ENCODE measurements at regions not wholly inside any gene's neighbourhood (a gene's known extent, or its start where the extent isn't known, plus 50 kb on each side); places are given as distances from the start of the nearest gene placed in this dataset.

DNA sequence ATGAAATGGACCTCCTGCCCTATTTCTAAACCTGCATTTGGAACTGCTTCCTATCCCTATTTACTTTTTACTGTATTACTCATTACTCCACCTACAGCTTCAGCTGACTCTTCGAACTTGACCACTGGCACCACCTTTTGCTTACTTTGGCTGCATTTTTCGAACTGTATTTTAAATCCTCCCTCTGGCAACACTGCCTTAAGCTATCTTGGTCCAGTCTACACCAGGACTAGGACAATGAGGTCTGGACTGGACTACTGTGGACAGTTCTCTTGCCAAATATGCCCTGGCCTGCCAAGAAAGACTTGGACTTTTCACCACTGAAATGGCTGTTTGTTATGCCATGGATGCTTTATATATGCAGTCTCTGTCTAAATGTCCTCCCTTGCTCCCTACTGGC is 328.1 kb downstream of the BTG1 start:
- no peak overlapping the region for H3K27ac ChIP-seq (ENCODE audit: low read depth, low read length, poor library complexity, severe bottlenecking)
- intact Hi-C loops (cut with micrococcal nuclease; ENCODE audit: unreplicated experiment) = no loop called here
- no peak for DNase-seq (ENCODE audit: low spot score)
- BruUV-seq (replicated peaks) = no TSS peak
- no peaks in the 10 kb centered on the region for H3K9me3 ChIP-seq (ENCODE audit: low read depth, low read length, poor library complexity, severe bottlenecking)
- no peaks in the 10 kb centered on the region for H3K36me3 ChIP-seq (ENCODE audit: insufficient read depth, low read length, poor library complexity, severe bottlenecking)
- ChIA-PET CTCF (no interaction called here), POLR2A (ENCODE audit: low non-redundant PET) (no interaction called here)
- TF ChIP-seq CTCF (conservative IDR thresholded peaks at IDR 0.05; ENCODE audit: low read depth, low read length) = no peak
- no peaks in the 10 kb centered on the region for H3K27me3 ChIP-seq (replicated peaks; ENCODE audit: insufficient read depth, low read depth, low read length, poor library complexity)
- no peaks in the 10 kb centered on the region for H3K4me1 ChIP-seq (ENCODE audit: insufficient read depth, low read length, poor library complexity, severe bottlenecking)
- H3K4me3 ChIP-seq (ENCODE audit: low read depth, low read length, poor library complexity, severe bottlenecking) = no peak overlapping the region

- no peak overlapping the region for H3K27ac ChIP-seq (ENCODE audit: low read depth, low read length, poor library complexity, severe bottlenecking)
- CTCF ChIA-PET = no interaction called here
- BruUV-seq (replicated peaks) = no TSS peak
- intact Hi-C loops (cut with micrococcal nuclease; ENCODE audit: unreplicated experiment) = loop anchor here (2.0 to 5.0 kb wide), 2 partner anchors 329 to 757 kb away; no protein-coding TSS in a partner anchor
- no peaks in the 10 kb centered on the region for H3K27me3 ChIP-seq (replicated peaks; ENCODE audit: insufficient read depth, low read depth, low read length, poor library complexity)
- no peak for DNase-seq (ENCODE audit: low spot score)
- H3K36me3 ChIP-seq (ENCODE audit: insufficient read depth, low read length, poor library complexity, severe bottlenecking) = no peaks in the 10 kb centered on the region
- POLR2A ChIA-PET (ENCODE audit: low non-redundant PET) = no interaction called here
- no peak for TF ChIP-seq CTCF (conservative IDR thresholded peaks at IDR 0.05; ENCODE audit: low read depth, low read length)
- no peak for TF ChIP-seq EZH2 (IDR thresholded peaks at IDR 0.05; ENCODE audit: borderline replicate concordance, low read depth, low read length, poor library complexity, severe bottlenecking)
- no peaks in the 10 kb centered on the region for H3K4me1 ChIP-seq (ENCODE audit: insufficient read depth, low read length, poor library complexity, severe bottlenecking)
- H3K9me3 ChIP-seq (ENCODE audit: low read depth, low read length, poor library complexity, severe bottlenecking) = no peaks in the 10 kb centered on the region
- H3K4me3 ChIP-seq (ENCODE audit: low read depth, low read length, poor library complexity, severe bottlenecking) = no peak overlapping the region
These were observed 331.9 kb downstream of the BTG1 start for GRCh38 chr12:91813701-91814100.

DNA sequence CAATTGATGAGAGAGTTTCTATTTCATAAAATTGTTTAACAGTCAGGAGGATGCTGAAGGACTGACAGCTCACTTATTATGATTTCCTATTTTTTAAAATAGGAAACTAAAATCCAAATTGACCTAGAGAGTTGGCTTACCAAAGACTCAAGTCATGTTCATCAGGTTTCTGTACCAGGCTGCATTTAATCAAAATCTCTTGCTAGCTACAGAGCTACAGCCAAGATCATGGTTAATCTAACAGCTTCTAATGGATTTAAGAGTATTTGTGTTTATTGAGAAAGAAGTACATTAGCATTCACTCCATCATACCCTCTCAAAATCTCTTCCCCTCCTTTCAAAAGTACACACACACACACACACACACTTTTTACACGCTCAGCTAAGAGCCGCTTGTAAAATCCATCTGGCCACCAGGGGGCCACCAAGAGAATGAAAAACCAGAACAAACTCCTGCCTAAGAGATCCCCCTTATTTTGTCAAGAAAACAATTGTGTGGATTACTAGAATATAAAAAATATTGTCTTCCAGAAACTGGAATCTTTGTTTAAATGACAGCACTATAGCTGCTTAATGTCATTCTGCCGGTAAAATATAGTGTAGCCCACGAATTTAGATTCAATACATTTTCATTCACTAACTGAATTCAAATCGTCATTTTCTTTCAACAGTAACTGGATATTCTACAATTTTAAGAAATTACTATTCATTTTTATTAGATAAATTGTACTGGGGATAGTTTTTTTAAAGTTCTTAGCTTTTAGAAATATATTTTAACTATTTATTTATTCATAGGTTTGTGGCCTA is 334.0 kb downstream of the BTG1 start:
- POLR2A ChIA-PET (ENCODE audit: low non-redundant PET) = interaction anchor here (0.6 kb wide), 1 partner anchor 335 kb away, joined by 5 read pairs; no protein-coding TSS in a partner anchor
- BruUV-seq (replicated peaks) = no TSS peak
- peak; percentile 68 for DNase-seq (ENCODE audit: low spot score)

More for the DNA sequence above, 334.0 kb downstream of the BTG1 start:
- Histone ChIP-seq H3K27me3 (replicated peaks; ENCODE audit: insufficient read depth, low read depth, low read length, poor library complexity) (no peaks in the 10 kb centered on the region), H3K27ac (ENCODE audit: low read depth, low read length, poor library complexity, severe bottlenecking) (no peak overlapping the region), H3K4me3 (ENCODE audit: low read depth, low read length, poor library complexity, severe bottlenecking) (no peak overlapping the region), H3K9me3 (ENCODE audit: low read depth, low read length, poor library complexity, severe bottlenecking) (no peaks in the 10 kb centered on the region), H3K4me1 (ENCODE audit: insufficient read depth, low read length, poor library complexity, severe bottlenecking) (no peaks in the 10 kb centered on the region), H3K36me3 (ENCODE audit: insufficient read depth, low read length, poor library complexity, severe bottlenecking) (no peaks in the 10 kb centered on the region)
- intact Hi-C loops (cut with micrococcal nuclease; ENCODE audit: unreplicated experiment) = loop anchor here (2.0 to 5.0 kb wide), 2 partner anchors 331 to 759 kb away; no protein-coding TSS in a partner anchor
- CTCF ChIA-PET = interaction anchor here (1.0 to 1.8 kb wide), 3 partner anchors 334 to 759 kb away, joined by 4 to 6 read pairs (median 6); partner anchors contain the start of gene BTG1
- TF ChIP-seq EZH2 (IDR thresholded peaks at IDR 0.05; ENCODE audit: borderline replicate concordance, low read depth, low read length, poor library complexity, severe bottlenecking) (no peak), CTCF (conservative IDR thresholded peaks at IDR 0.05; ENCODE audit: low read depth, low read length) (peak; percentile 94)

All from A673 (cell line).